ENCODE measurements at regions not wholly inside any gene's neighbourhood (a gene's known extent, or its start where the extent isn't known, plus 50 kb on each side); places are given as distances from the start of the nearest gene placed in this dataset.

DNA sequence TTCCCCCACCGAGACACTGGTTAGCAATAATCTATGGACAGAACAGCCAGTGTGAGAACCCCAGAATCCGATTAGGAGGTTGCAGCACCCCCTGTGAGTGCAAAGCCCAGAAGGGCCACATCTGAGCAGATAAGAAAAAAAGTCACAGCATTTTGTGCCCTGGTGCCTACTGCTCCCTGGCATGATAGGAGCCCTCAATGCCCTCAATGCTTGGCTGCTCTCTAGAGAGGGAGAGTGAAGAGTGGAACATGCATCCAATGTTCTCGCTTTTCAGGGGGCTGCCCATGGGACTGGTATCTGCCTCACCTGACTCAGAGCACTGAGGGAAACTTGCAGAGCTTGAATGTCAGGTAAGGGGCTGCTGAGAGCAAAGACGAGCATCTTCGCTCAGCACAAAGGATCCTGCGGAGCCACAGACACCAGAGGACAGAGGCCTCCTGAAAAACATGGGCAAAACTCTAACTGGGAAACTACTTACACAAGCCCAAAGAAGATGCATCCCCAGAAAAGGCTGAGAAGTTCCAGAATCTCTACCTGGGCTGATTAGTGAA is 98.0 kb upstream of the FAM20C start (continued):
- TF ChIP-seq, protein P1, sequence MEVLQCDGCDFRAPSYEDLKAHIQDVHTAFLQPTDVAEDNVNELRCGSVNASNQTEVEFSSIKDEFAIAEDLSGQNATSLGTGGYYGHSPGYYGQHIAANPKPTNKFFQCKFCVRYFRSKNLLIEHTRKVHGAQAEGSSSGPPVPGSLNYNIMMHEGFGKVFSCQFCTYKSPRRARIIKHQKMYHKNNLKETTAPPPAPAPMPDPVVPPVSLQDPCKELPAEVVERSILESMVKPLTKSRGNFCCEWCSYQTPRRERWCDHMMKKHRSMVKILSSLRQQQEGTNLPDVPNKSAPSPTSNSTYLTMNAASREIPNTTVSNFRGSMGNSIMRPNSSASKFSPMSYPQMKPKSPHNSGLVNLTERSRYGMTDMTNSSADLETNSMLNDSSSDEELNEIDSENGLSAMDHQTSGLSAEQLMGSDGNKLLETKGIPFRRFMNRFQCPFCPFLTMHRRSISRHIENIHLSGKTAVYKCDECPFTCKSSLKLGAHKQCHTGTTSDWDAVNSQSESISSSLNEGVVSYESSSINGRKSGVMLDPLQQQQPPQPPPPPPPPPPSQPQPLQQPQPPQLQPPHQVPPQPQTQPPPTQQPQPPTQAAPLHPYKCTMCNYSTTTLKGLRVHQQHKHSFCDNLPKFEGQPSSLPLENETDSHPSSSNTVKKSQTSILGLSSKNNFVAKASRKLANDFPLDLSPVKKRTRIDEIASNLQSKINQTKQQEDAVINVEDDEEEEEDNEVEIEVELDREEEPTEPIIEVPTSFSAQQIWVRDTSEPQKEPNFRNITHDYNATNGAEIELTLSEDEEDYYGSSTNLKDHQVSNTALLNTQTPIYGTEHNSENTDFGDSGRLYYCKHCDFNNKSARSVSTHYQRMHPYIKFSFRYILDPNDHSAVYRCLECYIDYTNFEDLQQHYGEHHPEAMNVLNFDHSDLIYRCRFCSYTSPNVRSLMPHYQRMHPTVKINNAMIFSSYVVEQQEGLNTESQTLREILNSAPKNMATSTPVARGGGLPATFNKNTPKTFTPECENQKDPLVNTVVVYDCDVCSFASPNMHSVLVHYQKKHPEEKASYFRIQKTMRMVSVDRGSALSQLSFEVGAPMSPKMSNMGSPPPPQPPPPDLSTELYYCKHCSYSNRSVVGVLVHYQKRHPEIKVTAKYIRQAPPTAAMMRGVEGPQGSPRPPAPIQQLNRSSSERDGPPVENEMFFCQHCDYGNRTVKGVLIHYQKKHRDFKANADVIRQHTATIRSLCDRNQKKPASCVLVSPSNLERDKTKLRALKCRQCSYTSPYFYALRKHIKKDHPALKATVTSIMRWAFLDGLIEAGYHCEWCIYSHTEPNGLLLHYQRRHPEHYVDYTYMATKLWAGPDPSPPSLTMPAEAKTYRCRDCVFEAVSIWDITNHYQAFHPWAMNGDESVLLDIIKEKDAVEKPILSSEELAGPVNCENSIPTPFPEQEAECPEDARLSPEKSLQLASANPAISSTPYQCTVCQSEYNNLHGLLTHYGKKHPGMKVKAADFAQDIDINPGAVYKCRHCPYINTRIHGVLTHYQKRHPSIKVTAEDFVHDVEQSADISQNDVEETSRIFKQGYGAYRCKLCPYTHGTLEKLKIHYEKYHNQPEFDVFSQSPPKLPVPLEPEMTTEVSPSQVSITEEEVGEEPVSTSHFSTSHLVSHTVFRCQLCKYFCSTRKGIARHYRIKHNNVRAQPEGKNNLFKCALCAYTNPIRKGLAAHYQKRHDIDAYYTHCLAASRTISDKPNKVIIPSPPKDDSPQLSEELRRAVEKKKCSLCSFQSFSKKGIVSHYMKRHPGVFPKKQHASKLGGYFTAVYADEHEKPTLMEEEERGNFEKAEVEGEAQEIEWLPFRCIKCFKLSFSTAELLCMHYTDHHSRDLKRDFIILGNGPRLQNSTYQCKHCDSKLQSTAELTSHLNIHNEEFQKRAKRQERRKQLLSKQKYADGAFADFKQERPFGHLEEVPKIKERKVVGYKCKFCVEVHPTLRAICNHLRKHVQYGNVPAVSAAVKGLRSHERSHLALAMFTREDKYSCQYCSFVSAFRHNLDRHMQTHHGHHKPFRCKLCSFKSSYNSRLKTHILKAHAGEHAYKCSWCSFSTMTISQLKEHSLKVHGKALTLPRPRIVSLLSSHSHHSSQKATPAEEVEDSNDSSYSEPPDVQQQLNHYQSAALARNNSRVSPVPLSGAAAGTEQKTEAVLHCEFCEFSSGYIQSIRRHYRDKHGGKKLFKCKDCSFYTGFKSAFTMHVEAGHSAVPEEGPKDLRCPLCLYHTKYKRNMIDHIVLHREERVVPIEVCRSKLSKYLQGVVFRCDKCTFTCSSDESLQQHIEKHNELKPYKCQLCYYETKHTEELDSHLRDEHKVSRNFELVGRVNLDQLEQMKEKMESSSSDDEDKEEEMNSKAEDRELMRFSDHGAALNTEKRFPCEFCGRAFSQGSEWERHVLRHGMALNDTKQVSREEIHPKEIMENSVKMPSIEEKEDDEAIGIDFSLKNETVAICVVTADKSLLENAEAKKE (CRISPR knock-in tag; IDR thresholded peaks at IDR 0.05), result no peak
- TF ChIP-seq, protein P2, sequence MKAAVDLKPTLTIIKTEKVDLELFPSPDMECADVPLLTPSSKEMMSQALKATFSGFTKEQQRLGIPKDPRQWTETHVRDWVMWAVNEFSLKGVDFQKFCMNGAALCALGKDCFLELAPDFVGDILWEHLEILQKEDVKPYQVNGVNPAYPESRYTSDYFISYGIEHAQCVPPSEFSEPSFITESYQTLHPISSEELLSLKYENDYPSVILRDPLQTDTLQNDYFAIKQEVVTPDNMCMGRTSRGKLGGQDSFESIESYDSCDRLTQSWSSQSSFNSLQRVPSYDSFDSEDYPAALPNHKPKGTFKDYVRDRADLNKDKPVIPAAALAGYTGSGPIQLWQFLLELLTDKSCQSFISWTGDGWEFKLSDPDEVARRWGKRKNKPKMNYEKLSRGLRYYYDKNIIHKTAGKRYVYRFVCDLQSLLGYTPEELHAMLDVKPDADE (IDR thresholded peaks at IDR 0.05), result no peak
- no peak for TF ChIP-seq JUNB (IDR thresholded peaks at IDR 0.05; ENCODE audit: unreplicated experiment)
- TF ChIP-seq NANOG (IDR thresholded peaks at IDR 0.05; ENCODE audit: borderline replicate concordance), result no peak
- no peak for TF ChIP-seq CREB1 (CRISPR knock-in tag; IDR thresholded peaks at IDR 0.05; ENCODE audit: low read depth)
- no peak for TF ChIP-seq EZH2phosphoT487 (IDR thresholded peaks at IDR 0.05; ENCODE audit: unreplicated experiment)

- Histone ChIP-seq H3K79me2 (replicated peaks; ENCODE audit: insufficient read depth) (peaks cover 21% of the 10 kb centered on the region; the same call in 1 of the 2 replicates), H3K9me2 (ENCODE audit: insufficient read depth) (no peaks in the 10 kb centered on the region), H2AFZ (no peak overlapping the region; the same call in 1 of the 2 replicates), H3K27me3 (ENCODE audit: insufficient read depth) (no peaks in the 10 kb centered on the region), H4K20me1 (replicated peaks; ENCODE audit: insufficient read depth) (no peaks in the 10 kb centered on the region), H3F3A (replicated peaks; ENCODE audit: low read depth) (peaks cover 16% of the 10 kb centered on the region; the same call in 1 of the 2 replicates), H3K4me3 (peak overlapping the region; percentile 24), H3K4me2 (peak overlapping the region; percentile 58), H3K4me1 (ENCODE audit: insufficient read depth) (peaks cover 67% of the 10 kb centered on the region), H3K36me3 (ENCODE audit: insufficient read depth) (no peaks in the 10 kb centered on the region), H3K27ac (ENCODE audit: low read depth) (peak overlapping the region; percentile 62)
- peaks cover 75% of the 10 kb centered on the region for H3K4me1 Mint-ChIP-seq
- peaks cover 31% of the 10 kb centered on the region for H3K9me3 Mint-ChIP-seq
- H3K4me3 Mint-ChIP-seq, result peak overlapping the region; percentile 51
- H3K27ac Mint-ChIP-seq, result peak overlapping the region; percentile 90
- no peak for DNase-seq (ENCODE audit: low spot score)
- peaks cover 36% of the 10 kb centered on the region for H3K36me3 Mint-ChIP-seq (ENCODE audit: low read depth)
- no peak for ATAC-seq
- peaks cover 6% of the 10 kb centered on the region for H3K27me3 Mint-ChIP-seq (ENCODE audit: insufficient read depth, low read depth, poor library complexity)
- TF ChIP-seq POLR2AphosphoS5 (IDR thresholded peaks at IDR 0.05; ENCODE audit: low read depth), result no peak
- TF ChIP-seq EZH2phosphoT487 (IDR thresholded peaks at IDR 0.05; ENCODE audit: unreplicated experiment), result no peak
- TF ChIP-seq NANOG (IDR thresholded peaks at IDR 0.05; ENCODE audit: borderline replicate concordance), result no peak
- no peak for TF ChIP-seq STAT1 (IDR thresholded peaks at IDR 0.05; ENCODE audit: unreplicated experiment)
- TF ChIP-seq JUNB (IDR thresholded peaks at IDR 0.05; ENCODE audit: unreplicated experiment), result no peak
These were observed 97.0 kb upstream of the FAM20C start for GRCh38 chr7:95180-95862.

All from GM23338 (cell line).